GM23248 (cell line): ENCODE measurements at regions not wholly inside any gene's neighbourhood (a gene's known extent, or its start where the extent isn't known, plus 50 kb on each side); places are given as distances from the start of the nearest gene placed in this dataset.

Experiments
- DNase-seq: peaks from one replicate; pipeline ENCODE4 v3.0.0-alpha.2; 2015
- H2AFZ ChIP-seq: fragments of 200-600 bp; sonication (generic); 2 replicates; pipeline ENCODE4 v1.6.1; 2016; ENCODE audit warnings: antibody characterized with exemption
- H3F3A ChIP-seq: fragments of 200-600 bp; sonication (generic); 2 replicates; pipeline ENCODE4 v1.6.1; 2016; ENCODE audit warnings: mild to moderate bottlenecking, antibody characterized with exemption, mixed run types; ENCODE audit not compliant: insufficient read depth
- H3K27ac ChIP-seq: fragments of 200-600 bp; sonication (generic); 2 replicates; pipeline ENCODE4 v1.5.1; 2016; ENCODE audit warnings: mild to moderate bottlenecking
- H3K27me3 ChIP-seq: fragments of 200-600 bp; sonication (generic); replicated peaks from 2 replicates; pipeline ENCODE4 v1.6.1; 2016; ENCODE audit warnings: mild to moderate bottlenecking; ENCODE audit not compliant: insufficient read depth
- H3K36me3 ChIP-seq: fragments of 200-600 bp; sonication (generic); 2 replicates; pipeline ENCODE4 v1.6.1; 2016; ENCODE audit warnings: low read depth, mild to moderate bottlenecking
- H3K4me1 ChIP-seq: fragments of 200-600 bp; sonication (generic); 2 replicates; pipeline ENCODE4 v1.6.1; 2016; ENCODE audit warnings: mild to moderate bottlenecking; ENCODE audit not compliant: insufficient read depth
- H3K4me2 ChIP-seq: fragments of 200-600 bp; sonication (generic); one replicate; pipeline ENCODE4 v1.6.1; 2016; ENCODE audit warnings: mild to moderate bottlenecking; ENCODE audit not compliant: unreplicated experiment
- H3K4me3 ChIP-seq: fragments of 200-600 bp; sonication (generic); 2 replicates; pipeline ENCODE4 v1.5.1; 2016; ENCODE audit warnings: mild to moderate bottlenecking
- H3K79me2 ChIP-seq: fragments of 200-600 bp; sonication (generic); 2 replicates; pipeline ENCODE4 v1.6.1; 2016; ENCODE audit warnings: mild to moderate bottlenecking; ENCODE audit not compliant: insufficient read depth
- H3K9ac ChIP-seq: fragments of 200-600 bp; sonication (generic); 2 replicates; pipeline ENCODE4 v1.6.1; 2016; ENCODE audit warnings: mild to moderate bottlenecking
- H3K9me2 ChIP-seq: fragments of 200-600 bp; sonication (generic); 2 replicates; pipeline ENCODE4 v1.6.1; 2016; ENCODE audit warnings: mixed run types, mild to moderate bottlenecking, moderate library complexity; ENCODE audit not compliant: insufficient read depth
- H3K9me3 ChIP-seq: fragments of 200-600 bp; sonication (generic); one replicate; pipeline ENCODE4 v1.6.1; 2017; ENCODE audit warnings: low read depth
- H4K20me1 ChIP-seq: fragments of 200-600 bp; sonication (generic); 2 replicates; pipeline ENCODE4 v1.6.0; 2016; ENCODE audit not compliant: insufficient read depth
- EZH2 ChIP-seq: fragments of 200-600 bp; sonication (generic); IDR thresholded peaks from 2 replicates; pipeline ENCODE4 v1.6.1; 2018; ENCODE audit warnings: antibody characterized with exemption, mild to moderate bottlenecking; ENCODE audit not compliant: insufficient read depth, poor library complexity, severe bottlenecking
- EZH2phosphoT487 ChIP-seq: fragments of 200-600 bp; sonication (generic); IDR thresholded peaks from 2 replicates; pipeline ENCODE4 v1.6.1; 2018; ENCODE audit warnings: antibody characterized with exemption, moderate library complexity, mild to moderate bottlenecking, low read depth; ENCODE audit not compliant: insufficient read depth
- WGBS, 2 experiments: methylation state at CpG; one replicate each; pipeline ENCODE4 v1.1.6; 2015 to 2017; ENCODE audit warnings: low lambda C conversion rate in 2 of 2, low coverage in 1 of 2; ENCODE audit errors: missing lambda C conversion rate in 2 of 2; 5-methylcytosine and 5-hydroxymethylcytosine counted together
- in situ Hi-C: fragments of 300-500 bp; cut with MboI; formaldehyde crosslinking; loops from 2 replicates; pipeline ENCODE4 v1.15.0; 2020

DNA sequence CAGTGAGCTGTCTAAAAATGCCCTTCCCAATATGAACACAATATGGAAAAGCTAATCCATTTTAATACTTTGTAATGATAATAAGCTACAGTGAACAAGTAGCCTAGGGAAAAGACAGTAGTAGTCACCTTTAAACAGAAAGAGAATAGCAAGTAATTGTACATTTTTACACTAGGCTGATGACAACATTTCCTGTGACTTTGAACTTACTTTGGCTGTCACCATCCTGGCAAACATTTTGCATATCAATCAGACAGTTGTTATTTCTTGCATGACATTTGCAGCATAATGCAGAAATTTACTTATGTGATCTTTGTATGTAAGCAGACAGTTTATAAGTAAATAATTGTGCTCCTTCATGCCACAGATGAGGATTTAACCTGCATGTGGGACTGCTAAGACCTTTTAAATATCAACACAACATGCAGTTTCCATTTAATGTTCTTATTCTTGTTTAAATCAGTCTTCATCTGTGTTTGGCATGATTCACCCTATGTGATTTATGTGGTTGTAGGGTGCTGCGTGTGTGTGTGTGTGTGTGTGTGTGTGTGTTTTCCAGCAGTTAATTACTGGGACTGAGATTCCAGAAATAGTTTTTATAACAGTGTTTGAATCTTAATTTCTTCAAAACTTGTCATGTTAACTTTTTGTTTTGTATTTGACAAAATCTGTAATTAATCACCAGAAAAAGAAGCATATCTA lies 997.1 kb upstream of the ARRDC3 start:
- no peaks in the 10 kb centered on the region for H3K36me3 ChIP-seq
- H3K4me3 ChIP-seq: no peak overlapping the region
- no peak overlapping the region for H2AFZ ChIP-seq
- no peaks in the 10 kb centered on the region for H3K9me2 ChIP-seq
- H3K4me1 ChIP-seq: peaks cover 30% of the 10 kb centered on the region
- H3K27ac ChIP-seq: no peak overlapping the region
- in situ Hi-C loops: no loop called here
- TF ChIP-seq EZH2 (no peak), EZH2phosphoT487 (no peak)
- H3K27me3 ChIP-seq: no peaks in the 10 kb centered on the region
- H3F3A ChIP-seq: no peaks in the 10 kb centered on the region; the same call in 1 of the 2 replicates
- no peaks in the 10 kb centered on the region for H3K79me2 ChIP-seq
- WGBS, 2 experiments: 3 to 29% methylated on average over 1 of the region's 1 CpG
- H3K4me2 ChIP-seq: no peak overlapping the region
- no peaks in the 10 kb centered on the region for H4K20me1 ChIP-seq
- no peak overlapping the region for H3K9ac ChIP-seq
- DNase-seq: peak; percentile 6
- H3K9me3 ChIP-seq: no peaks in the 10 kb centered on the region

DNA sequence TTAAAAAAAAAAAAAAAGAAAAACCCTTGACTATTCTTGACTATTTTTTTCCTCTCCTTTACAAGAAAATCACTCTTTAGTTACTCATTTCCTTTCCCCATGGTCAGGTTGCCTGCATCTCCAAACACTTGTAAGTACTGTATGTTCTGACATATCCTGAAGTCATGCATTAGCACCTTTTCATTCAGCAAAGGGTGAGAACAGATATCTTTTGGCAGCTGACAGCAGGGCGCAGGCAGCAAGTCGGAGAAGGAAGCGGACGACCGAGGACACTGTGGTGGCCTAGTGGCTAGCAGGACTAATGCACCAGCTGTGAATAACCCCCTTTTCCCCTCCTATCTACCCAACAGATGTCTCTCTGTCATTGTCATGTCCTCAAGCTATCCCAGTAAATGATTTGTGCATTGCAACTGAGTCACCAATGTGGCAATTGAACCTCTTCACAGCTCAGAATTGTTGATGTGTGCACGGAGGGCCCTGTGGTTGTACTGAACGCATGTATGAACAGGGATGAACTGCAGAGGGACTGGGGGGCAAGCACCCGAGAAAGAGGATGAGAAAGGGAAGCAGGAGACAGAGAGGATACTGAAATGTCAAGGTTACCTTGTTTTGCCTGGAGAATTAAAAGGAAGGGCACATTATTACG lies 996.0 kb upstream of the ARRDC3 start:
- peak; percentile 36 for DNase-seq
- in situ Hi-C loops: no loop called here
- Histone ChIP-seq H3K9me2 (no peaks in the 10 kb centered on the region), H3K27me3 (no peaks in the 10 kb centered on the region), H3K4me3 (no peak overlapping the region), H3F3A (no peaks in the 10 kb centered on the region; the same call in 1 of the 2 replicates), H3K4me1 (peaks cover 30% of the 10 kb centered on the region), H4K20me1 (no peaks in the 10 kb centered on the region), H3K9ac (no peak overlapping the region), H3K79me2 (no peaks in the 10 kb centered on the region), H3K36me3 (no peaks in the 10 kb centered on the region), H3K4me2 (no peak overlapping the region), H3K9me3 (no peaks in the 10 kb centered on the region), H2AFZ (no peak overlapping the region), H3K27ac (no peak overlapping the region)
- TF ChIP-seq EZH2 (no peak), EZH2phosphoT487 (no peak)
- 63 to 69% methylated on average over 9 of the region's 9 CpGs for WGBS, 2 experiments

DNA sequence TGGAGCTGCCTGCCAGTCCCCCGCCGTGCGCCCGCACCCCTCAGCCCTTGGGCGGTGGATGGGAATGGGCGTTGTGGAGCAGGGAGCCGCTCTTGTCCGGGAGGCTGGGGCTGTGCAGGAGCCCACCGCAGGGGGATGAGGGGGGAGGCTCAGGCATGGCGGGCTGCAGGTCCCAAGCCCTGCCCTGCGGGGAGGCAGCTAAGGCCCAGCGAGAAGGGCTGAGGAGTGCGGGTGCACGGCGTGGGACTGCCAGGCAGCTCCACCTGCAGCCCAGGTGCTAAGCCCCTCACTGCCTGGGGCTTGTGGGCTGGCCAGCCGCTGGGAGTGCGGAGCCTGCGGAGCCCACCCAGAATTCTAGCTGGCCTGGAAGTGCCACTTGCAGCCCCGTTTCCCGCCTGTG lies 991.7 kb upstream of the ARRDC3 start:
- Histone ChIP-seq H2AFZ (no peak overlapping the region), H3K4me2 (no peak overlapping the region), H3K79me2 (no peaks in the 10 kb centered on the region), H3F3A (peaks cover 11% of the 10 kb centered on the region; the same call in 1 of the 2 replicates), H3K9ac (no peak overlapping the region), H3K9me2 (no peaks in the 10 kb centered on the region), H3K4me3 (no peak overlapping the region), H4K20me1 (no peaks in the 10 kb centered on the region), H3K27me3 (no peaks in the 10 kb centered on the region), H3K27ac (no peak overlapping the region), H3K9me3 (no peaks in the 10 kb centered on the region), H3K4me1 (peaks cover 30% of the 10 kb centered on the region), H3K36me3 (no peaks in the 10 kb centered on the region)
- DNase-seq: no peak
- TF ChIP-seq EZH2: no peak
- WGBS, 2 experiments: 81% methylated on average over 17 to 20 of the region's 20 CpGs
- in situ Hi-C loops: no loop called here

DNA sequence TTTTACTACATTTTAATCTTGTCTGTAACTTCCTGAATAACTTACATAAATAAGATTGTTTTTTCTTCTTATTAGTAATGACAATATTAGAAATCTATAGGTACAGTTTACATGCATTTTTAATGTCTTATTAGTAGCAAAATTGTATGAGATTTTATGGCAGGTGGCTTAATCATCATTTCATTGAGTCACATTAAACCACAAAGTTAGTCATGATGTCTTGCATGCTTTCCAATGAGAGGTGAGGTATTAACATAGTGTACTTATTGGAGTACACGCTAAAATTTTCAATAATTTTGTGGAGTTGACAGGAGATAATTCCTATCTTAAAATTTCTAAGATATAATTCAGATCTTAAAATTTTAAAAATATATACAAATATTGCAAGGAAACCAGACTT lies 989.6 kb upstream of the ARRDC3 start:
- H3K79me2 ChIP-seq: no peaks in the 10 kb centered on the region
- H3K4me3 ChIP-seq: no peak overlapping the region
- peaks cover 10% of the 10 kb centered on the region for H3K4me1 ChIP-seq
- no peaks in the 10 kb centered on the region for H4K20me1 ChIP-seq
- in situ Hi-C loops: no loop called here
- H3K4me2 ChIP-seq: no peak overlapping the region
- no peaks in the 10 kb centered on the region for H3K36me3 ChIP-seq
- H3F3A ChIP-seq: peaks cover 11% of the 10 kb centered on the region; the same call in 1 of the 2 replicates
- H2AFZ ChIP-seq: no peak overlapping the region
- no peak overlapping the region for H3K27ac ChIP-seq
- 81 to 84% methylated on average over 1 of the region's 1 CpG for WGBS, 2 experiments
- no peaks in the 10 kb centered on the region for H3K9me2 ChIP-seq
- no peak overlapping the region for H3K9ac ChIP-seq
- H3K9me3 ChIP-seq: no peaks in the 10 kb centered on the region
- peak; percentile 66 for DNase-seq
- no peaks in the 10 kb centered on the region for H3K27me3 ChIP-seq
- TF ChIP-seq EZH2phosphoT487: no peak
- no peak for TF ChIP-seq EZH2
